Astrocyte of the cerebellum (primary cell): ENCODE measurements at regions not wholly inside any gene's neighbourhood (a gene's known extent, or its start where the extent isn't known, plus 50 kb on each side); places are given as distances from the start of the nearest gene placed in this dataset.
"Not testable (repeated sequence)": the region's sequence is repeated elsewhere in the genome, so short reads cannot be mapped to it uniquely, and the experiment has no call there.

Experiments used
- DNase-seq: peaks from one replicate; pipeline ENCODE4 v3.0.0-alpha.2; 2011; ENCODE audit warnings: low read depth
- H3K4me3 ChIP-seq: 2 replicates; pipeline ENCODE4 v1.5.1; 2011; ENCODE audit warnings: mild to moderate bottlenecking, low read depth, low read length, moderate library complexity
- in situ Hi-C: cut with HindIII; loops from 2 replicates; pipeline ENCODE4 v1.10.0; 2017; ENCODE audit warnings: low sequenced_read_pairs
- TF ChIP-seq, protein P1 (sequence below): IDR thresholded peaks from 2 replicates; pipeline ENCODE4 v1.5.1; 2012; ENCODE audit warnings: low read length, low read depth, moderate library complexity, mild to moderate bottlenecking; ENCODE audit errors: missing control alignments

DNA sequence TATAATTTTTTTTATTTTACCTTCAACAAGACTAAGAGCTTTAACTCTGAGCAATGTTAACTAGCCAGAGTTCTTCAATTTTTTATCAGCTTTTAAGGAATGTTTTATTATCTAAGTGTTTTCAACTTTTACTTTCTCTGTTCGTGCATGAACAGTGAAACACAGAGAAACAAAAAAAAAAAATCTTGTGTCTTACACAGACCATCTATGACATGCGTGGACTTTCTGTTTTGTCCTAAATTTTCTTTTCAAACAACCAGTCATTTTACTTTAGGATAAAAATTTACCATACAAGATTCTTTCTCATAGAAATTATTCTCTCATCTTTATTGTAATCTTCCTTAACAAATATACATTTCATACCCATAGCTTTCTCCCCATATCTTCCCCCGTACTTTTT, 731.9 kb upstream of the PCDH10 start:
- TF ChIP-seq, protein P1, sequence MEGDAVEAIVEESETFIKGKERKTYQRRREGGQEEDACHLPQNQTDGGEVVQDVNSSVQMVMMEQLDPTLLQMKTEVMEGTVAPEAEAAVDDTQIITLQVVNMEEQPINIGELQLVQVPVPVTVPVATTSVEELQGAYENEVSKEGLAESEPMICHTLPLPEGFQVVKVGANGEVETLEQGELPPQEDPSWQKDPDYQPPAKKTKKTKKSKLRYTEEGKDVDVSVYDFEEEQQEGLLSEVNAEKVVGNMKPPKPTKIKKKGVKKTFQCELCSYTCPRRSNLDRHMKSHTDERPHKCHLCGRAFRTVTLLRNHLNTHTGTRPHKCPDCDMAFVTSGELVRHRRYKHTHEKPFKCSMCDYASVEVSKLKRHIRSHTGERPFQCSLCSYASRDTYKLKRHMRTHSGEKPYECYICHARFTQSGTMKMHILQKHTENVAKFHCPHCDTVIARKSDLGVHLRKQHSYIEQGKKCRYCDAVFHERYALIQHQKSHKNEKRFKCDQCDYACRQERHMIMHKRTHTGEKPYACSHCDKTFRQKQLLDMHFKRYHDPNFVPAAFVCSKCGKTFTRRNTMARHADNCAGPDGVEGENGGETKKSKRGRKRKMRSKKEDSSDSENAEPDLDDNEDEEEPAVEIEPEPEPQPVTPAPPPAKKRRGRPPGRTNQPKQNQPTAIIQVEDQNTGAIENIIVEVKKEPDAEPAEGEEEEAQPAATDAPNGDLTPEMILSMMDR, result no peak
- DNase-seq, result no peak
- in situ Hi-C loops, result no loop called here
- no peak overlapping the region for H3K4me3 ChIP-seq

DNA sequence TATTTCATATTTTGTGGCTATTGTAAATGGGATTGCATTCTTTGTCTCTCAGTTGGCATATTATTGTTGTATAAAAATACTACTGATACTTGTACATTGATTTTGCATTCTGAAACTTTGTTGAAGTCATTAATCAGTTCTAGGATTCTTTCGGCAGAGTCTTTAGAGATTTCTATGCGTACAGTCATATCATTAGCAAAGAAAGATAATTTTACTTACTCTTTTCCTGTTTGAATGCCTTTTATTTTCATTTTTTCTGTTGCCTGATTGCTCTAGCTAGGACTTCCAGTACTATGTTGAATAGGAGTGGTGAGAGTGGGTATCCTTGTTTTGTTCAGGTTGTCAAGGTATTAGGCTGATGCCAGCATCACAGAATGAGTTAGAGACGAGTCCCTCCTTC, 722.0 kb upstream of the PCDH10 start:
- H3K4me3 ChIP-seq, result no peak overlapping the region
- no peak for DNase-seq
- in situ Hi-C loops, result no loop called here
- TF ChIP-seq, protein P1, result no peak

DNA sequence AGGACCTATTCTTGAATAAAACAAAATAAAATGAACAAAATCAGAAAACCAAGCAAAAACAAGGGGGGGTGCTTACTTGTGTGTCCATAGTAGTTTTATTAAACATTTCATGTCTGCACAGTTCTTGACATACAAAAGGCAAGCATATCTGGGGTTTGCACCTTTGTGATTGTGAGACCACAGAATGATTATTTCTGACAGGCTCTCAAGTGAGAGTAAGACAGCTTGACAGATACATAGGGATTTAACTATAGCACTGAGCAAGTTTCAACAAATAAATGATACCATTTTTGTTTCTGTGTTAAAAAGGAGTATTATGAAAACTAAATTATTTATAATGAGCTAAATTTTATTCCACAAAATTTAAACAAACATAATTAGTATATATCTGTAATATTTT, 712.0 kb upstream of the PCDH10 start:
- H3K4me3 ChIP-seq, result no peak overlapping the region
- in situ Hi-C loops, result no loop called here
- no peak for DNase-seq
- TF ChIP-seq, protein P1, result no peak

DNA sequence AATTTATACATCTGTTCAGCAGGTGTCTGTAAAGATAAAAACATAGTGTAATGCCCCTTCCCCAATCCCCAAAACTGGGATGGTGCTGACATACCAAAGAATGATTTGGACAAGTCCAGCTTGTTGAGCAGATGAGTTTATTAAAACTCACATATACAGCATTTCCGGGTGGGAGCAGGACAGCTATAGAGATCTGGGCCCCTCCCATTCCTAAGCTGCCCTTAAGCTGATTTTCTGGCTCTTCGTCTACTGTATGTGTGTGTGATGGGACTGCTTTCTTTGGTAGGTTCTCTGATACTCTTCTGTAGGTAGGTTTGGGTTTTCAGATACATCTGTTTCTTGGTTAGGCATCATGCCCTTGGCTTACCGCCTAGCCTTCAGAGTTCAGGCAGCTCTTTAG, 703.7 kb upstream of the PCDH10 start:
- TF ChIP-seq, protein P1, result no peak
- no peak for DNase-seq
- in situ Hi-C loops, result no loop called here
- no peak overlapping the region for H3K4me3 ChIP-seq

DNA sequence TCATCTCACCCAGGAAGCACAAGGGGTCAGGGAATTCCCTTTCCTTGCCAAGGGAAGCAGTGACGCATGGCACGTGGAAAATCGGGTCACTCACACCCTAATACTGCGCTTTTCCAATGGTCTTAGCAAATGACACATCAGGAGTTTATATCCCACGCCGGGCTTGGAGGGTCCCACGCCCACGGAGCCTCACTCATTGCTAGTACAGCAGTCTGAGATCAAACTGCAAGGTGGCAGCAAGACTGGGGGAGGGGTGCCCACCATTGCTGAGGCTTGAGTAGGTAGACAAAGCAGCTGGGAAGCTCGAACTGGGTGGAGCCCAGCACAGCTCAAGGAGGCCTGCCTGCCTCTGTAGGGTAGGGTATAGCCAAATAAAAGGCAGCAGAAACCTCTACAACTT, 691.1 kb upstream of the PCDH10 start:
- H3K4me3 ChIP-seq, DNase-seq, in situ Hi-C loops: not testable (repeated sequence)

DNA sequence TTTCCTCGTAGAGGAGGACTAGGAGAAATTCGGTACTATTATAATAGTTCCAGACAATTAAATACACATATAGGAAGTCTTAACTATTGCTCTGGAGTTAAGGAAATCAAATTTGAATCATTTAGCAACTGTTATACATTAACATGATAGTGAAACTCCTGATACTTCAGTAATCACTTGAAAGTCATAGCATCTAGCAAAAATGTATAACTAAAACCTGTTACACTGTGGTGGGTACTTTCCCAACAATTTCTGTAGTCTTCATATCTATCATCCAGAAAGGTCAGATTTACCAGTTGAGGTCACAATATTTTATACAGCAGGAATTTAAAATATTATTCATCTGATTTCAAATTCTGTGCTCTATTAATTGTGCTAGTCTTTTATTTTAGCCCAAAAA, 669.6 kb upstream of the PCDH10 start:
- H3K4me3 ChIP-seq, result no peak overlapping the region
- no peak for DNase-seq
- in situ Hi-C loops, result no loop called here
- TF ChIP-seq, protein P1, result no peak

DNA sequence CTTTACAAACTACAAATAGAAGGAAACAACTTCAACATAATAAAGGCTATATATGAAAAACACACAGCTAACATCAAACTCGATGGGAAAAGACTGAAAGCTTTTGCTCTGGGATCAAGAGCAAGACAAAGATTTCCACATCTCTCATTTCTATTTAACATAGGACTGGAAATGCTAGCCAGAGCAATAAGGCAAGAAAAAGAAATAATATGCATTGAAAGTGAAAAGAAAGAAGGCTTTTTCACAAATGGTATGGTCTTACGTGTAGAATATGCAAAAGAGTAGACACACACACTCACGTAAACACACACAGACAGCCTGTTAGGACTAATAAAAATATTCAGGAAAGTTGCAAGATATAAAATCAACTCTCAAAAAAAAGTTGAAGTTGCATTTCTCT, 660.5 kb upstream of the PCDH10 start:
- TF ChIP-seq, protein P1, result no peak
- H3K4me3 ChIP-seq, result no peak overlapping the region
- no peak for DNase-seq
- in situ Hi-C loops, result no loop called here
